ENCODE measurements at regions not wholly inside any gene's neighbourhood (a gene's known extent, or its start where the extent isn't known, plus 50 kb on each side); places are given as distances from the start of the nearest gene placed in this dataset.

- no peaks in the 10 kb centered on the region for H3K27me3 ChIP-seq
- H3K4me1 ChIP-seq: no peaks in the 10 kb centered on the region
- peaks cover 0 to 6% (median 0%) of the 10 kb centered on the region in 12 donors for H3K9me3 ChIP-seq
- intact Hi-C loops (cut with DNase I): no loop called here
- TF ChIP-seq CTCF (IDR thresholded peaks at IDR 0.05) (no peak), POLR2A (IDR thresholded peaks at IDR 0.05) (no peak)
- DNase-seq (no peak), ATAC-seq (no peak)
- no peaks in the 10 kb centered on the region for H3K36me3 ChIP-seq
- H3K4me3 ChIP-seq: no peak overlapping the region
- no peak overlapping the region for H3K27ac ChIP-seq
Observed at GRCh38 chr2:7145707-7146106, 228.5 kb downstream of the RNF144A start.

DNA sequence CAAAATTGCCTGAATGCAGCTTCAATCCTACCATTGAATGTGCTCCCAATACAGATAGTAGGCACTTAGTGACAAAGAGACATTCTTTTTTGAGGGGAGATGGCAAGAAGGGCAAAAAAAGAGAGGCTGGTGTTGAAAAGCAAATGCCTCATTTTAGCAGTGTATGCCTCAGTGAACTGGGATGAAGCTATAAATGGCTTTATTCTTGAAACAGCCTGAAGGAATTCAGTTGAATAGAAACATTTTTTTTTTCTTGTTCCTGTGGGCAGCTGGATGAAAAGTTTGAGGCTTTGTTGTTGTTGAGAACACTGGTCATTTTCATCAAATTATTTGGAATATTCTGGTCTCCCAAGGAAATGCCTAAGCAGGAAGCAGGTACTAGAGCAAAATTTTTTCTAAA lies 228.9 kb downstream of the RNF144A start:
- Histone ChIP-seq H3K4me3 (no peak overlapping the region), H3K9me3 (peaks cover 0 to 6% (median 0%) of the 10 kb centered on the region in 12 donors), H3K36me3 (no peaks in the 10 kb centered on the region), H3K27ac (no peak overlapping the region), H3K27me3 (no peaks in the 10 kb centered on the region), H3K4me1 (no peaks in the 10 kb centered on the region)
- DNase-seq (no peak), ATAC-seq (no peak)
- TF ChIP-seq POLR2A (IDR thresholded peaks at IDR 0.05) (no peak), CTCF (IDR thresholded peaks at IDR 0.05) (no peak)
- intact Hi-C loops (cut with DNase I): no loop called here

GRCh38 chr2:7154656-7155055 lies 237.4 kb downstream of the RNF144A start:
- no peak for ATAC-seq
- DNase-seq: no peak
- WGBS, 4 donors: 91 to 100% (median 95%) methylated on average over 1 of the region's 1 CpG
- Histone ChIP-seq H3K27me3 (no peaks in the 10 kb centered on the region), H3K4me3 (no peak overlapping the region), H3K4me1 (no peaks in the 10 kb centered on the region), H3K9me3 (peaks cover 0 to 34% (median 8%) of the 10 kb centered on the region in 12 donors), H3K36me3 (no peaks in the 10 kb centered on the region), H3K27ac (no peak overlapping the region)
- no peak for TF ChIP-seq CTCF (IDR thresholded peaks at IDR 0.05)
- no peak for TF ChIP-seq POLR2A (IDR thresholded peaks at IDR 0.05)
- intact Hi-C loops (cut with DNase I): no loop called here

GRCh38 chr2:7161501-7161900 lies 244.3 kb downstream of the RNF144A start:
- Histone ChIP-seq H3K4me1 (no peaks in the 10 kb centered on the region), H3K27ac (no peak overlapping the region), H3K36me3 (no peaks in the 10 kb centered on the region), H3K4me3 (no peak overlapping the region), H3K9me3 (peaks cover 0 to 16% (median 0%) of the 10 kb centered on the region in 12 donors), H3K27me3 (no peaks in the 10 kb centered on the region)
- no peak for TF ChIP-seq CTCF (IDR thresholded peaks at IDR 0.05)
- TF ChIP-seq POLR2A (IDR thresholded peaks at IDR 0.05): no peak
- ATAC-seq (no peak), DNase-seq (no peak)
- intact Hi-C loops (cut with DNase I): no loop called here
- WGBS, 4 donors: 82 to 92% (median 89%) methylated on average over 2 of the region's 2 CpGs

Measured in heart left ventricle (tissue), 16 donors.